ENCODE measurements at regions not wholly inside any gene's neighbourhood (a gene's known extent, or its start where the extent isn't known, plus 50 kb on each side); places are given as distances from the start of the nearest gene placed in this dataset.

DNA sequence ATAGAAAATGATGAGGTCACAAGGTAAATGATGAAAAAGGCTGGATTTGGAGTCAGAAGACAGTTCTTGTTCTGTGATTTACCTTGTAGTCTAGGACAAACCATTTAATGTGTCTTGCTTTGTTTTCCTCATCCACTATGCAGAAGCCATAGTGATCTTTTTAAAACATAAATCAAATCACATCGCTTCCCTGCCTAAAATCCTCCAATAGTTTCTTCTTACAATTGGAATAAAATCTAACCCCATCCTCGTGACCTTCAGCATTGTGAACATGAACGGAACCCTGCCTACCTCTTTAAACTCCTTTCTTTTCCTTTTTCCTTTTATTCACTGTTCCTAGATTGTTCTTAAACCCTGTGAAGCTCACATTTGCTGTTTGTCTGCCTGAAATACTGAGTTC lies 204.9 kb upstream of the SAMSN1 start:
- no peaks in the 10 kb centered on the region for H3K27me3 Mint-ChIP-seq (ENCODE audit: low read depth)
- peaks cover 13% of the 10 kb centered on the region for H3K9me3 Mint-ChIP-seq
- H3K4me1 Mint-ChIP-seq: peaks cover 13% of the 10 kb centered on the region
- TF ChIP-seq, protein P1, sequence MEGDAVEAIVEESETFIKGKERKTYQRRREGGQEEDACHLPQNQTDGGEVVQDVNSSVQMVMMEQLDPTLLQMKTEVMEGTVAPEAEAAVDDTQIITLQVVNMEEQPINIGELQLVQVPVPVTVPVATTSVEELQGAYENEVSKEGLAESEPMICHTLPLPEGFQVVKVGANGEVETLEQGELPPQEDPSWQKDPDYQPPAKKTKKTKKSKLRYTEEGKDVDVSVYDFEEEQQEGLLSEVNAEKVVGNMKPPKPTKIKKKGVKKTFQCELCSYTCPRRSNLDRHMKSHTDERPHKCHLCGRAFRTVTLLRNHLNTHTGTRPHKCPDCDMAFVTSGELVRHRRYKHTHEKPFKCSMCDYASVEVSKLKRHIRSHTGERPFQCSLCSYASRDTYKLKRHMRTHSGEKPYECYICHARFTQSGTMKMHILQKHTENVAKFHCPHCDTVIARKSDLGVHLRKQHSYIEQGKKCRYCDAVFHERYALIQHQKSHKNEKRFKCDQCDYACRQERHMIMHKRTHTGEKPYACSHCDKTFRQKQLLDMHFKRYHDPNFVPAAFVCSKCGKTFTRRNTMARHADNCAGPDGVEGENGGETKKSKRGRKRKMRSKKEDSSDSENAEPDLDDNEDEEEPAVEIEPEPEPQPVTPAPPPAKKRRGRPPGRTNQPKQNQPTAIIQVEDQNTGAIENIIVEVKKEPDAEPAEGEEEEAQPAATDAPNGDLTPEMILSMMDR (IDR thresholded peaks at IDR 0.05; ENCODE audit: unreplicated experiment): no peak
- no peak overlapping the region for H3K27ac Mint-ChIP-seq
- H3K4me3 Mint-ChIP-seq: no peak overlapping the region
- no peak for DNase-seq (ENCODE audit: low spot score in 2 of 2, unreplicated experiment in 2 of 2)
- peaks cover 4% of the 10 kb centered on the region for H3K36me3 Mint-ChIP-seq

DNA sequence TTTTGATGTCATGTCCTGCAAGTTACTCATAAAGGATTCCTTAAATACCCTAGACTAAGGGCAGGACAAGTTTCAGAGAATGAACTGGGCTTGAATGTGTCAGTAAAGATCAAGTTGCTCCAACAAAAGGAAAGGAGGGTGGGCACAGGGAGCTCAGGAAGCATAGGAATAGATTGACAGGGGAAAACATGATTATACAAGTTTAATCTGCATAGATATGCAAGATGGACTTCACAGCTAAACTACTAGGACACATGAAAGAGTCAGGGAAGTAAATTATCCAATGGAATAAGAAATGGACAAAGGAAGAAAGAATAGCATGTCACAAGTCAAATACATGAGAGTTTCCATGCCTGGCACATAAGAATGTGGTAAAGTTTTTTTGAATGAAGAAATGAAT lies 203.9 kb upstream of the SAMSN1 start:
- TF ChIP-seq, protein P1 (IDR thresholded peaks at IDR 0.05; ENCODE audit: unreplicated experiment): no peak
- H3K4me1 Mint-ChIP-seq: peaks cover 13% of the 10 kb centered on the region
- peaks cover 4% of the 10 kb centered on the region for H3K36me3 Mint-ChIP-seq
- peaks cover 11% of the 10 kb centered on the region for H3K9me3 Mint-ChIP-seq
- no peak for DNase-seq (ENCODE audit: low spot score in 2 of 2, unreplicated experiment in 2 of 2)
- H3K27me3 Mint-ChIP-seq (ENCODE audit: low read depth): no peaks in the 10 kb centered on the region
- no peak overlapping the region for H3K4me3 Mint-ChIP-seq
- H3K27ac Mint-ChIP-seq: no peak overlapping the region

DNA sequence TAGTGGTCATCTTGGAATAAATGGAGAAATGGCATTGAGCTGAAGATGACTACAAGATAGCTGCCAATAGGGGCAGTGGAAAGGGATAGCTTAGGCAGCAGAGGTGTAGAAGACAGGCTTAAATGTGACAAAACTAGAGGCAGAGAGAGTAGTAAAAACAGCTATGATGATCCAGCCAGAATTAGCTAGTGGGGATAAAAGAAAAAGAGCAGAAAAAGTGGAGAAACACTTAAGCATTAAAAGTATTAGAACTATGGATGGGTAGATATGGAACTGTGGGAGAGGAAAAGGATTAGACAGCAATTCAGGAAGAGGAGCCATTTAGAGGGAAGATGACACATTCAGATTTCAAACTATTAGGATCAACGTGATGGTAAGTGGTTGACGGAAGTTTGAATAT lies 202.5 kb upstream of the SAMSN1 start:
- DNase-seq (ENCODE audit: low spot score in 2 of 2, unreplicated experiment in 2 of 2): no peak
- H3K27ac Mint-ChIP-seq: no peak overlapping the region
- no peak overlapping the region for H3K4me3 Mint-ChIP-seq
- H3K4me1 Mint-ChIP-seq: peaks cover 13% of the 10 kb centered on the region
- H3K27me3 Mint-ChIP-seq (ENCODE audit: low read depth): no peaks in the 10 kb centered on the region
- peaks cover 3% of the 10 kb centered on the region for H3K9me3 Mint-ChIP-seq
- peaks cover 1% of the 10 kb centered on the region for H3K36me3 Mint-ChIP-seq
- TF ChIP-seq, protein P1 (IDR thresholded peaks at IDR 0.05; ENCODE audit: unreplicated experiment): no peak

DNA sequence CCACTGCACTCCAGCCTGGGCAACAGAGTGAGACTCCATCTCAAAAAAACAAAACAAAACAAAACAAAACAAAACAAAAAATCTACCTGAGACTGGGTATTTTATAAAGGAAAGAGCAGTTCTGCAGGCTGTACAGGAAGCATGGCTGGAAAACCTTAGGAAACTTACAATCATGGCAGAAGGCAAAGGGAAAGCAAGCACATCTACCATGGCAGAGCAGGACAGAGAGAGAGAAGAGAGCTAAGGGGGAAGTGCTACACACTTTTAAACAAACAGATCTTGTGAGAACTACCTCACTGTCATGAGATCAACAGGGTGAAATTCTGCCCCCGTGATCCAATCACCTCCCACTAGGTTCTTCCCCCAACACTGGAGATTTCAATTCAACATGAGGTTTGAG lies 198.3 kb upstream of the SAMSN1 start:
- Mint-ChIP-seq H3K36me3 (peaks cover 2% of the 10 kb centered on the region), H3K4me1 (peaks cover 10% of the 10 kb centered on the region), H3K4me3 (no peak overlapping the region), H3K27me3 (ENCODE audit: low read depth) (no peaks in the 10 kb centered on the region), H3K9me3 (peaks cover 5% of the 10 kb centered on the region), H3K27ac (no peak overlapping the region)
- DNase-seq (ENCODE audit: low spot score in 2 of 2, unreplicated experiment in 2 of 2): no peak
- TF ChIP-seq, protein P1 (IDR thresholded peaks at IDR 0.05; ENCODE audit: unreplicated experiment): no peak

DNA sequence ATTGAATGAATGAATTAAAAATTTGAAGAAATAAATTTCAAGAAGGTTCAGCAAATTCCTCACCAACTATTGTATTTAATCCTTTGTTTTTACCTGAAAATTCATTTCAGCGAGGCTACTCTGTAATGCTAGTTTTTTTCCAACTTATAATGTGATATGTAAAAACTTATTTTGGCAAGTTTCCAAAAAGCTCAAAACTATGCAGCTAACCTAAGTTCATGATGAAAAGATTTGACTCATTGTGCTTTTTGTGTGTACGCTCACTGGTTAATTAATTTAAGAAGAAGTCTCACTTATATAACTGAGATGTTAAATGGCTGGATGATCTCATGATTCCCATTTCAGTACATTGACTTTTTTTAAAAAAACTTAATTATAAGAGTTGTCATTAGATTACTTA lies 196.0 kb upstream of the SAMSN1 start:
- peaks cover 5% of the 10 kb centered on the region for H3K9me3 Mint-ChIP-seq
- H3K4me3 Mint-ChIP-seq: no peak overlapping the region
- peaks cover 2% of the 10 kb centered on the region for H3K36me3 Mint-ChIP-seq
- H3K4me1 Mint-ChIP-seq: peaks cover 8% of the 10 kb centered on the region
- no peak overlapping the region for H3K27ac Mint-ChIP-seq
- no peaks in the 10 kb centered on the region for H3K27me3 Mint-ChIP-seq (ENCODE audit: low read depth)
- DNase-seq (ENCODE audit: low spot score in 2 of 2, unreplicated experiment in 2 of 2): no peak
- TF ChIP-seq, protein P1 (IDR thresholded peaks at IDR 0.05; ENCODE audit: unreplicated experiment): no peak

DNA sequence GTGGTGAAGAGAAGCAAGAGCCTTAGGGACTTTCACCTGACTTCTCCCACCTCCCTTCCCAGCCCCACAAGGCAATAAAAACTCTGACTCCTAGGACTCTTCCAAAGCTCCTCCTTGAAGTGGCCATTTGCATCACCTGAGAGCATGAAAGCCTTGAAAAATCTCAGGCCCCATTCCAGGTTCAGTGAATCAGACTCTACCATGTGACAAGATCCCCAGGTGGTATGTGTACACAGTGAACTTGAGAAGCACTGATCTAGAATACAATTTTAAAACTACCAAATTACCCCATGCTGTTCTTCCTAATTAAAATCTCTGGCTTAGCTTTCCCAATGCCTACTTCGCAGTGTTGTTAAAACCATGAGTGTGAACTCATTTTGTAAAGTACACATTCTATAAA lies 195.1 kb upstream of the SAMSN1 start:
- TF ChIP-seq, protein P1 (IDR thresholded peaks at IDR 0.05; ENCODE audit: unreplicated experiment): no peak
- peaks cover 10% of the 10 kb centered on the region for H3K4me1 Mint-ChIP-seq
- H3K27ac Mint-ChIP-seq: no peak overlapping the region
- H3K9me3 Mint-ChIP-seq: peaks cover 5% of the 10 kb centered on the region
- H3K4me3 Mint-ChIP-seq: no peak overlapping the region
- DNase-seq (ENCODE audit: low spot score in 2 of 2, unreplicated experiment in 2 of 2): no peak
- peaks cover 2% of the 10 kb centered on the region for H3K36me3 Mint-ChIP-seq
- H3K27me3 Mint-ChIP-seq (ENCODE audit: low read depth): no peaks in the 10 kb centered on the region

Data from mesothelial cell of epicardium (in vitro differentiated cells).